MM.1S (cell line): ENCODE measurements at regions not wholly inside any gene's neighbourhood (a gene's known extent, or its start where the extent isn't known, plus 50 kb on each side); places are given as distances from the start of the nearest gene placed in this dataset.

Source experiments
- DNase-seq: peaks from one replicate; pipeline ENCODE4 v3.0.0-alpha.2; 2015
- H2AFZ ChIP-seq: fragments of 300-600 bp; sonication (generic); 2 replicates; pipeline ENCODE4 v1.6.0; 2016; ENCODE audit warnings: antibody characterized with exemption, low read length
- H3F3A ChIP-seq: fragments of 300-600 bp; sonication (generic); 2 replicates; pipeline ENCODE4 v1.6.1; 2016; ENCODE audit warnings: mild to moderate bottlenecking, antibody characterized with exemption, low read length, moderate library complexity, mixed read lengths; ENCODE audit not compliant: insufficient read depth
- H3K27ac ChIP-seq: fragments of 300-600 bp; sonication (generic); 2 replicates; pipeline ENCODE4 v1.5.1; 2016; ENCODE audit warnings: mild to moderate bottlenecking, low read length
- H3K27me3 ChIP-seq: fragments of 300-600 bp; sonication (generic); replicated peaks from 2 replicates; pipeline ENCODE4 v1.6.0; 2016; ENCODE audit warnings: low read length; ENCODE audit not compliant: insufficient read depth
- H3K36me3 ChIP-seq: fragments of 300-600 bp; sonication (generic); replicated peaks from 2 replicates; pipeline ENCODE4 v1.6.1; 2016; ENCODE audit warnings: mild to moderate bottlenecking, low read length, mixed read lengths; ENCODE audit not compliant: insufficient read depth
- H3K4me1 ChIP-seq: fragments of 300-600 bp; sonication (generic); 2 replicates; pipeline ENCODE4 v1.6.1; 2016; ENCODE audit warnings: low read length, mixed read lengths
- H3K4me2 ChIP-seq: fragments of 300-600 bp; sonication (generic); 2 replicates; pipeline ENCODE4 v1.6.0; 2016; ENCODE audit warnings: low read depth, low read length
- H3K4me3 ChIP-seq: fragments of 300-600 bp; sonication (generic); 2 replicates; pipeline ENCODE4 v1.5.1; 2016; ENCODE audit warnings: low read length, mixed read lengths
- H3K79me2 ChIP-seq: fragments of 300-600 bp; sonication (generic); 2 replicates; pipeline ENCODE4 v1.6.1; 2016; ENCODE audit warnings: mixed run types, low read length, mixed read lengths
- H3K9ac ChIP-seq: fragments of 300-600 bp; sonication (generic); 2 replicates; pipeline ENCODE4 v1.6.1; 2016; ENCODE audit warnings: low read length, mixed read lengths
- H3K9me2 ChIP-seq: fragments of 300-600 bp; sonication (generic); replicated peaks from 2 replicates; pipeline ENCODE4 v1.6.1; 2016; ENCODE audit warnings: mild to moderate bottlenecking, low read length, mixed read lengths; ENCODE audit not compliant: insufficient read depth
- H3K9me3 ChIP-seq: fragments of 300-600 bp; sonication (generic); replicated peaks from 2 replicates; pipeline ENCODE4 v1.6.1; 2016; ENCODE audit warnings: mild to moderate bottlenecking, low read length, mixed read lengths; ENCODE audit not compliant: insufficient read depth
- H4K20me1 ChIP-seq: fragments of 300-600 bp; sonication (generic); 2 replicates; pipeline ENCODE4 v1.6.1; 2016; ENCODE audit warnings: mild to moderate bottlenecking, low read length, moderate library complexity, mixed read lengths; ENCODE audit not compliant: insufficient read depth
- CTCF ChIP-seq: fragments of 300-600 bp; sonication (generic); IDR thresholded peaks from 2 replicates; pipeline ENCODE4 v1.5.1; 2016; ENCODE audit warnings: antibody characterized with exemption, low read length, mixed read lengths
- EZH2 ChIP-seq: fragments of 300-600 bp; sonication (generic); optimal IDR thresholded peaks from 2 replicates; pipeline ENCODE3; 2017; ENCODE audit warnings: low read depth, mild to moderate bottlenecking, antibody characterized with exemption, low read length, mixed read lengths
- EZH2phosphoT487 ChIP-seq: fragments of 300-600 bp; sonication (generic); IDR thresholded peaks from 2 replicates; pipeline ENCODE4 v1.6.1; 2018; ENCODE audit warnings: antibody characterized with exemption, low read length

- DNase-seq: no peak
- H3F3A ChIP-seq: no peaks in the 10 kb centered on the region
- H3K27ac ChIP-seq: no peak overlapping the region
- no peaks in the 10 kb centered on the region for H3K36me3 ChIP-seq
- H3K4me1 ChIP-seq: no peaks in the 10 kb centered on the region
- no peaks in the 10 kb centered on the region for H4K20me1 ChIP-seq
- H3K4me2 ChIP-seq: no peak overlapping the region
- H3K4me3 ChIP-seq: no peak overlapping the region
- H2AFZ ChIP-seq: no peak overlapping the region
- H3K9ac ChIP-seq: no peak overlapping the region
- H3K79me2 ChIP-seq: no peaks in the 10 kb centered on the region
- TF ChIP-seq CTCF (no peak), EZH2phosphoT487 (no peak), EZH2 (no peak)
- no peaks in the 10 kb centered on the region for H3K9me3 ChIP-seq
- H3K9me2 ChIP-seq: no peaks in the 10 kb centered on the region
- H3K27me3 ChIP-seq: peaks cover 35% of the 10 kb centered on the region
Observed at GRCh38 chr19:16013181-16013850, 63.0 kb upstream of the TPM4 start.

- Histone ChIP-seq H3K4me2 (no peak overlapping the region), H2AFZ (no peak overlapping the region), H3K36me3 (no peaks in the 10 kb centered on the region), H3K9ac (no peak overlapping the region), H3K79me2 (no peaks in the 10 kb centered on the region), H3K27ac (no peak overlapping the region), H4K20me1 (no peaks in the 10 kb centered on the region), H3K4me1 (no peaks in the 10 kb centered on the region), H3F3A (no peaks in the 10 kb centered on the region), H3K4me3 (no peak overlapping the region), H3K9me3 (no peaks in the 10 kb centered on the region), H3K9me2 (no peaks in the 10 kb centered on the region), H3K27me3 (peaks cover 37% of the 10 kb centered on the region)
- DNase-seq: no peak
- no peak for TF ChIP-seq CTCF
- no peak for TF ChIP-seq EZH2phosphoT487
- no peak for TF ChIP-seq EZH2
Observed at GRCh38 chr19:16013851-16014840, 62.1 kb upstream of the TPM4 start.

- no peak overlapping the region for H3K9ac ChIP-seq
- H3K36me3 ChIP-seq: no peaks in the 10 kb centered on the region
- peaks cover 36% of the 10 kb centered on the region for H3K27me3 ChIP-seq
- H3K4me1 ChIP-seq: no peaks in the 10 kb centered on the region
- no peak overlapping the region for H3K4me3 ChIP-seq
- H2AFZ ChIP-seq: no peak overlapping the region
- H3K9me3 ChIP-seq: no peaks in the 10 kb centered on the region
- no peak for DNase-seq
- no peaks in the 10 kb centered on the region for H3K9me2 ChIP-seq
- no peak overlapping the region for H3K4me2 ChIP-seq
- no peaks in the 10 kb centered on the region for H4K20me1 ChIP-seq
- TF ChIP-seq EZH2: no peak
- no peak for TF ChIP-seq CTCF
- TF ChIP-seq EZH2phosphoT487: no peak
- H3K79me2 ChIP-seq: no peaks in the 10 kb centered on the region
- no peaks in the 10 kb centered on the region for H3F3A ChIP-seq
- no peak overlapping the region for H3K27ac ChIP-seq
Observed at GRCh38 chr19:16014923-16015804, 61.1 kb upstream of the TPM4 start.
